WTC11 (cell line): ENCODE measurements at regions not wholly inside any gene's neighbourhood (a gene's known extent, or its start where the extent isn't known, plus 50 kb on each side); places are given as distances from the start of the nearest gene placed in this dataset.
"Not testable (repeated sequence)": the region's sequence is repeated elsewhere in the genome, so short reads cannot be mapped to it uniquely, and the experiment has no call there.

Experiments used
- ATAC-seq: fragments of 200-7000 bp; cut with Tn5 transposase; 2 replicates; pipeline ENCODE4 v1.10.0; 2021; ENCODE audit warnings: mild to moderate bottlenecking, moderate library complexity
- CTCF ChIA-PET: fragments of 300-600 bp; sonication (Branson Sonifier 250); formaldehyde crosslinking; loops from one replicate; lab custom pipeline; 2021; ENCODE audit warnings: antibody characterized with exemption; lab: Charles Lee
- POLR2A ChIA-PET: fragments of 350-600 bp; sonication (Branson Sonifier 250); formaldehyde crosslinking; loops from one replicate; lab custom pipeline; 2021; ENCODE audit warnings: antibody characterized with exemption; lab: Charles Lee
- DNase-seq: peaks from one replicate; pipeline ENCODE4 v3.0.0; 2021; ENCODE audit warnings: low spot score
- H3K27ac Mint-ChIP-seq: 2 replicates; pipeline ENCODE4 v1.8.0; 2021; ENCODE audit warnings: mixed read lengths
- H3K27me3 Mint-ChIP-seq: 2 replicates; pipeline ENCODE4 v1.8.0; 2021; ENCODE audit warnings: low read depth, mild to moderate bottlenecking, moderate library complexity, mixed read lengths
- H3K36me3 Mint-ChIP-seq: 2 replicates; pipeline ENCODE4 v1.8.0; 2021; ENCODE audit warnings: mixed read lengths
- H3K4me1 Mint-ChIP-seq: 2 replicates; pipeline ENCODE4 v1.8.0; 2022; ENCODE audit warnings: mixed read lengths
- H3K4me3 Mint-ChIP-seq: 2 replicates; pipeline ENCODE4 v1.8.0; 2021; ENCODE audit warnings: mild to moderate bottlenecking, moderate library complexity, mixed read lengths
- H3K9me3 Mint-ChIP-seq: 2 replicates; pipeline ENCODE4 v1.8.0; 2021; ENCODE audit warnings: mixed read lengths
- ATF1 ChIP-seq: sonication (generic); formaldehyde crosslinking; IDR thresholded peaks from 2 replicates; pipeline ENCODE4 v1.8.1; 2023; ENCODE audit warnings: mild to moderate bottlenecking, moderate library complexity, missing genetic modification reagents
- CBFB ChIP-seq: sonication (generic); formaldehyde crosslinking; IDR thresholded peaks from 2 replicates; pipeline ENCODE4 v1.8.1; 2022; ENCODE audit warnings: mild to moderate bottlenecking, low read depth, missing genetic modification reagents
- ESRRA ChIP-seq: sonication (generic); formaldehyde crosslinking; IDR thresholded peaks from 2 replicates; pipeline ENCODE4 v1.8.1; 2022; ENCODE audit warnings: mild to moderate bottlenecking, missing genetic modification reagents, borderline replicate concordance
- GTF2I ChIP-seq: fragments of 250-450 bp; sonication (Bioruptor Pico); conservative IDR thresholded peaks from 2 replicates; pipeline ENCODE4 v1.4.0; 2021; ENCODE audit warnings: mild to moderate bottlenecking
- HMGA2 ChIP-seq: fragments of 250-450 bp; sonication (Bioruptor Pico); IDR thresholded peaks from 2 replicates; pipeline ENCODE4 v1.4.0; 2021; ENCODE audit warnings: mild to moderate bottlenecking, moderate library complexity
- IRF2 ChIP-seq: sonication (generic); formaldehyde crosslinking; IDR thresholded peaks from 2 replicates; pipeline ENCODE4 v1.8.0; 2022; ENCODE audit warnings: low read depth, missing genetic modification reagents, borderline replicate concordance
- JAZF1 ChIP-seq: fragments of 250-450 bp; sonication (Bioruptor Pico); IDR thresholded peaks from 2 replicates; pipeline ENCODE4 v1.9.0; 2021; ENCODE audit warnings: moderate library complexity, mild to moderate bottlenecking, inconsistent platforms
- KAT7 ChIP-seq: sonication (generic); formaldehyde crosslinking; IDR thresholded peaks from 2 replicates; pipeline ENCODE4 v1.8.1; 2023; ENCODE audit warnings: missing genetic modification reagents, mild to moderate bottlenecking, borderline replicate concordance
- MXD4 ChIP-seq: fragments of 250-450 bp; sonication (Bioruptor Pico); IDR thresholded peaks from 2 replicates; pipeline ENCODE4 v1.8.0; 2021; ENCODE audit warnings: mild to moderate bottlenecking, moderate library complexity, borderline replicate concordance
- NFE2L1 ChIP-seq: sonication (generic); formaldehyde crosslinking; IDR thresholded peaks from 2 replicates; pipeline ENCODE4 v1.8.1; 2023; ENCODE audit warnings: missing genetic modification reagents
- SMAD3 ChIP-seq: sonication (generic); formaldehyde crosslinking; IDR thresholded peaks from 2 replicates; pipeline ENCODE4 v1.8.0; 2022; ENCODE audit warnings: missing genetic modification reagents, mild to moderate bottlenecking, borderline replicate concordance
- ZNF232 ChIP-seq: sonication (generic); formaldehyde crosslinking; IDR thresholded peaks from 2 replicates; pipeline ENCODE4 v1.8.0; 2022; ENCODE audit warnings: mild to moderate bottlenecking, missing genetic modification reagents
- ZNF671 ChIP-seq: fragments of 250-450 bp; sonication (Bioruptor Pico); IDR thresholded peaks from 2 replicates; pipeline ENCODE4 v1.8.0; 2021; ENCODE audit warnings: mild to moderate bottlenecking
- TF ChIP-seq, protein P1 (sequence below): sonication (generic); formaldehyde crosslinking; IDR thresholded peaks from 2 replicates; pipeline ENCODE4 v1.8.1; 2022; ENCODE audit warnings: missing genetic modification reagents, borderline replicate concordance
- TF ChIP-seq, protein P2 (sequence below): fragments of 250-450 bp; sonication (Bioruptor Pico); IDR thresholded peaks from 2 replicates; pipeline ENCODE4 v1.9.0; 2021; ENCODE audit warnings: mild to moderate bottlenecking, borderline replicate concordance
- TF ChIP-seq, protein P3 (sequence below): fragments of 250-450 bp; sonication (Bioruptor Pico); IDR thresholded peaks from 2 replicates; pipeline ENCODE4 v1.9.0; 2021; ENCODE audit warnings: mild to moderate bottlenecking
- TF ChIP-seq, protein P4 (sequence below): sonication (generic); formaldehyde crosslinking; IDR thresholded peaks from 2 replicates; pipeline ENCODE4 v1.8.0; 2023; ENCODE audit warnings: missing genetic modification reagents
- TF ChIP-seq, protein P5 (sequence below): sonication (generic); formaldehyde crosslinking; IDR thresholded peaks from 2 replicates; pipeline ENCODE4 v1.8.0; 2022; ENCODE audit warnings: mild to moderate bottlenecking, missing genetic modification reagents
- TF ChIP-seq, protein P6 (sequence below): sonication (generic); formaldehyde crosslinking; IDR thresholded peaks from 2 replicates; pipeline ENCODE4 v1.8.0; 2022; ENCODE audit warnings: missing genetic modification reagents
- TF ChIP-seq, protein P7 (sequence below): sonication (generic); formaldehyde crosslinking; IDR thresholded peaks from 2 replicates; pipeline ENCODE4 v1.8.0; 2023; ENCODE audit warnings: mild to moderate bottlenecking, missing genetic modification reagents

DNA sequence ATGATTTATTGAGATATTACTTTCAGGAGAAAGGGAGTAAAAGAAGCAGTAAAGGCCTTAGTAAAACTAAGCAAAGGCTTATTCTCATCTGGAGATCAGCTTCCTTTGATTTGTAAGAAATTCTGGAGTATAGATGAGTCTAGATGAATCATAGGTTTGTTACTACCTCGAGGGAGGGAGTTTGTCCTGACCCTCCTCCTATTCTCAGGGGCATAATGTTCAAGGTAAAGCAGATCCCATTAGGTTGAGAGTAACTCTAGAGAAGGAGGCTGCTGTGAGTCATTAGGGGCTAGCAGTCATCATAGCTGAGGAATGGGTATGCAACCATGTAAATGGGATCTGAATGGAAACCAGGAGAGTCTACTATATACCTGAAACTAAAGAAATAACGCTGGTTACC lies 155.5 kb upstream of the MOCS2 start (continued):
- TF ChIP-seq, protein P1, sequence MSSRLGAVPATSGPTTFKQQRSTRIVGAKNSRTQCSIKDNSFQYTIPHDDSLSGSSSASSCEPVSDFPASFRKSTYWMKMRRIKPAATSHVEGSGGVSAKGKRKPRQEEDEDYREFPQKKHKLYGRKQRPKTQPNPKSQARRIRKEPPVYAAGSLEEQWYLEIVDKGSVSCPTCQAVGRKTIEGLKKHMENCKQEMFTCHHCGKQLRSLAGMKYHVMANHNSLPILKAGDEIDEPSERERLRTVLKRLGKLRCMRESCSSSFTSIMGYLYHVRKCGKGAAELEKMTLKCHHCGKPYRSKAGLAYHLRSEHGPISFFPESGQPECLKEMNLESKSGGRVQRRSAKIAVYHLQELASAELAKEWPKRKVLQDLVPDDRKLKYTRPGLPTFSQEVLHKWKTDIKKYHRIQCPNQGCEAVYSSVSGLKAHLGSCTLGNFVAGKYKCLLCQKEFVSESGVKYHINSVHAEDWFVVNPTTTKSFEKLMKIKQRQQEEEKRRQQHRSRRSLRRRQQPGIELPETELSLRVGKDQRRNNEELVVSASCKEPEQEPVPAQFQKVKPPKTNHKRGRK (CRISPR knock-in tag) = no peak
- TF ChIP-seq ZNF232 (CRISPR knock-in tag) = no peak
- TF ChIP-seq, protein P2, sequence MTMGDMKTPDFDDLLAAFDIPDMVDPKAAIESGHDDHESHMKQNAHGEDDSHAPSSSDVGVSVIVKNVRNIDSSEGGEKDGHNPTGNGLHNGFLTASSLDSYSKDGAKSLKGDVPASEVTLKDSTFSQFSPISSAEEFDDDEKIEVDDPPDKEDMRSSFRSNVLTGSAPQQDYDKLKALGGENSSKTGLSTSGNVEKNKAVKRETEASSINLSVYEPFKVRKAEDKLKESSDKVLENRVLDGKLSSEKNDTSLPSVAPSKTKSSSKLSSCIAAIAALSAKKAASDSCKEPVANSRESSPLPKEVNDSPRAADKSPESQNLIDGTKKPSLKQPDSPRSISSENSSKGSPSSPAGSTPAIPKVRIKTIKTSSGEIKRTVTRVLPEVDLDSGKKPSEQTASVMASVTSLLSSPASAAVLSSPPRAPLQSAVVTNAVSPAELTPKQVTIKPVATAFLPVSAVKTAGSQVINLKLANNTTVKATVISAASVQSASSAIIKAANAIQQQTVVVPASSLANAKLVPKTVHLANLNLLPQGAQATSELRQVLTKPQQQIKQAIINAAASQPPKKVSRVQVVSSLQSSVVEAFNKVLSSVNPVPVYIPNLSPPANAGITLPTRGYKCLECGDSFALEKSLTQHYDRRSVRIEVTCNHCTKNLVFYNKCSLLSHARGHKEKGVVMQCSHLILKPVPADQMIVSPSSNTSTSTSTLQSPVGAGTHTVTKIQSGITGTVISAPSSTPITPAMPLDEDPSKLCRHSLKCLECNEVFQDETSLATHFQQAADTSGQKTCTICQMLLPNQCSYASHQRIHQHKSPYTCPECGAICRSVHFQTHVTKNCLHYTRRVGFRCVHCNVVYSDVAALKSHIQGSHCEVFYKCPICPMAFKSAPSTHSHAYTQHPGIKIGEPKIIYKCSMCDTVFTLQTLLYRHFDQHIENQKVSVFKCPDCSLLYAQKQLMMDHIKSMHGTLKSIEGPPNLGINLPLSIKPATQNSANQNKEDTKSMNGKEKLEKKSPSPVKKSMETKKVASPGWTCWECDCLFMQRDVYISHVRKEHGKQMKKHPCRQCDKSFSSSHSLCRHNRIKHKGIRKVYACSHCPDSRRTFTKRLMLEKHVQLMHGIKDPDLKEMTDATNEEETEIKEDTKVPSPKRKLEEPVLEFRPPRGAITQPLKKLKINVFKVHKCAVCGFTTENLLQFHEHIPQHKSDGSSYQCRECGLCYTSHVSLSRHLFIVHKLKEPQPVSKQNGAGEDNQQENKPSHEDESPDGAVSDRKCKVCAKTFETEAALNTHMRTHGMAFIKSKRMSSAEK (CRISPR knock-in tag) = no peak
- no peak for TF ChIP-seq ATF1 (CRISPR knock-in tag)
- TF ChIP-seq, protein P3, sequence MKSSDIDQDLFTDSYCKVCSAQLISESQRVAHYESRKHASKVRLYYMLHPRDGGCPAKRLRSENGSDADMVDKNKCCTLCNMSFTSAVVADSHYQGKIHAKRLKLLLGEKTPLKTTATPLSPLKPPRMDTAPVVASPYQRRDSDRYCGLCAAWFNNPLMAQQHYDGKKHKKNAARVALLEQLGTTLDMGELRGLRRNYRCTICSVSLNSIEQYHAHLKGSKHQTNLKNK (CRISPR knock-in tag) = no peak
- TF ChIP-seq, all 79 proteins: peak for 0

DNA sequence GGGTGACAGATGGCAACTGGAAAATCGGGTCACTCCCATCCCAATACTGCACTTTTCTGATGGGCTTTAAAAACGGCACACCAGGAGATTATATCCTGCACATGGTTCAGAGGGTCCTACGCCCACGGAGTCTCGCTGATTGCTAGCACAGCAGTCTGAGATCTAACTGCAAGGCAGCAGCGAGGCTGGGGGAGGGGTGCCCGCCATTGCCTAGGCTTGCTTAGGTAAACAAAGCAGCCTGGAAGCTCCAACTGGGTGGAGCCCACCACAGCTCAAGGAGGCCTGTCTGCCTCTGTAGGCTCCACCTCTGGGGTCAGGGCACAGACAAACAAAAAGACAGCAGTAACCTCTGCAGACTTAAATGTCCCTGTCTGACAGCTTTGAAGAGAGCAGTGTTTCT lies 158.7 kb upstream of the MOCS2 start:
- H3K27ac Mint-ChIP-seq, H3K27me3 Mint-ChIP-seq, POLR2A ChIA-PET, H3K4me1 Mint-ChIP-seq, CTCF ChIA-PET, H3K4me3 Mint-ChIP-seq, ATAC-seq, DNase-seq: not testable (repeated sequence)
- Mint-ChIP-seq H3K36me3 (peaks cover 23% of the 10 kb centered on the region), H3K9me3 (peaks cover 43% of the 10 kb centered on the region)

DNA sequence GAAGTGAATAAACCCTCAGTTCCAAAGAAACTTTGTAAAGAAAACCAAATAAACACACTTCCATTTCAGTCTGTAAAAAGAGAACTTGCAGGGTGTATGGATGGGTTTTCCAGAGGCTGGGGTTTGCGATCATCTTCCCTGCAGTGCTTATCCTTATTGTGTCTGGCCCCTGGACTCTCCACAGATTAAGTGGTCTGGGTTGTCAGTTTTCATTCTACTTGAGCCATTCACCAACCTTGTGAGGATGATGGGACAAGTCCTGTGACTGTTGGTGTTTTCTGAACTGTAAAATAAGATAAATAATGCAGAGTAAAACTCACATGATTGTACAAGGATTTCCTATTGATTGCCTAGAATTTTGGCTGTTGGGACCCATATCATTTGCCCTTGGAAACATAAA lies 166.1 kb upstream of the MOCS2 start:
- Mint-ChIP-seq H3K27ac (no peak overlapping the region), H3K4me3 (no peak overlapping the region), H3K9me3 (peaks cover 8% of the 10 kb centered on the region), H3K27me3 (no peaks in the 10 kb centered on the region), H3K4me1 (peaks cover 4% of the 10 kb centered on the region), H3K36me3 (no peaks in the 10 kb centered on the region)
- ChIA-PET CTCF (no interaction called here), POLR2A (no interaction called here)
- no peak for DNase-seq
- ATAC-seq = no peak
- TF ChIP-seq SMAD3 (CRISPR knock-in tag) (no peak), IRF2 (CRISPR knock-in tag) (no peak), JAZF1 (CRISPR knock-in tag) (no peak), MXD4 (CRISPR knock-in tag) (no peak), ESRRA (CRISPR knock-in tag) (no peak), NFE2L1 (CRISPR knock-in tag) (no peak), KAT7 (CRISPR knock-in tag) (no peak), ATF1 (CRISPR knock-in tag) (no peak), CBFB (CRISPR knock-in tag) (no peak), GTF2I (CRISPR knock-in tag) (no peak), ZNF671 (CRISPR knock-in tag) (no peak), HMGA2 (CRISPR knock-in tag) (no peak)
- TF ChIP-seq, protein P4, sequence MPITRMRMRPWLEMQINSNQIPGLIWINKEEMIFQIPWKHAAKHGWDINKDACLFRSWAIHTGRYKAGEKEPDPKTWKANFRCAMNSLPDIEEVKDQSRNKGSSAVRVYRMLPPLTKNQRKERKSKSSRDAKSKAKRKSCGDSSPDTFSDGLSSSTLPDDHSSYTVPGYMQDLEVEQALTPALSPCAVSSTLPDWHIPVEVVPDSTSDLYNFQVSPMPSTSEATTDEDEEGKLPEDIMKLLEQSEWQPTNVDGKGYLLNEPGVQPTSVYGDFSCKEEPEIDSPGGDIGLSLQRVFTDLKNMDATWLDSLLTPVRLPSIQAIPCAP (CRISPR knock-in tag) = no peak
- TF ChIP-seq, protein P5, sequence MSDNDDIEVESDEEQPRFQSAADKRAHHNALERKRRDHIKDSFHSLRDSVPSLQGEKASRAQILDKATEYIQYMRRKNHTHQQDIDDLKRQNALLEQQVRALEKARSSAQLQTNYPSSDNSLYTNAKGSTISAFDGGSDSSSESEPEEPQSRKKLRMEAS (CRISPR knock-in tag) = no peak
- TF ChIP-seq, protein P6, sequence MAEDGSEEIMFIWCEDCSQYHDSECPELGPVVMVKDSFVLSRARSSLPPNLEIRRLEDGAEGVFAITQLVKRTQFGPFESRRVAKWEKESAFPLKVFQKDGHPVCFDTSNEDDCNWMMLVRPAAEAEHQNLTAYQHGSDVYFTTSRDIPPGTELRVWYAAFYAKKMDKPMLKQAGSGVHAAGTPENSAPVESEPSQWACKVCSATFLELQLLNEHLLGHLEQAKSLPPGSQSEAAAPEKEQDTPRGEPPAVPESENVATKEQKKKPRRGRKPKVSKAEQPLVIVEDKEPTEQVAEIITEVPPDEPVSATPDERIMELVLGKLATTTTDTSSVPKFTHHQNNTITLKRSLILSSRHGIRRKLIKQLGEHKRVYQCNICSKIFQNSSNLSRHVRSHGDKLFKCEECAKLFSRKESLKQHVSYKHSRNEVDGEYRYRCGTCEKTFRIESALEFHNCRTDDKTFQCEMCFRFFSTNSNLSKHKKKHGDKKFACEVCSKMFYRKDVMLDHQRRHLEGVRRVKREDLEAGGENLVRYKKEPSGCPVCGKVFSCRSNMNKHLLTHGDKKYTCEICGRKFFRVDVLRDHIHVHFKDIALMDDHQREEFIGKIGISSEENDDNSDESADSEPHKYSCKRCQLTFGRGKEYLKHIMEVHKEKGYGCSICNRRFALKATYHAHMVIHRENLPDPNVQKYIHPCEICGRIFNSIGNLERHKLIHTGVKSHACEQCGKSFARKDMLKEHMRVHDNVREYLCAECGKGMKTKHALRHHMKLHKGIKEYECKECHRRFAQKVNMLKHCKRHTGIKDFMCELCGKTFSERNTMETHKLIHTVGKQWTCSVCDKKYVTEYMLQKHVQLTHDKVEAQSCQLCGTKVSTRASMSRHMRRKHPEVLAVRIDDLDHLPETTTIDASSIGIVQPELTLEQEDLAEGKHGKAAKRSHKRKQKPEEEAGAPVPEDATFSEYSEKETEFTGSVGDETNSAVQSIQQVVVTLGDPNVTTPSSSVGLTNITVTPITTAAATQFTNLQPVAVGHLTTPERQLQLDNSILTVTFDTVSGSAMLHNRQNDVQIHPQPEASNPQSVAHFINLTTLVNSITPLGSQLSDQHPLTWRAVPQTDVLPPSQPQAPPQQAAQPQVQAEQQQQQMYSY (CRISPR knock-in tag) = no peak
- TF ChIP-seq, protein P7, sequence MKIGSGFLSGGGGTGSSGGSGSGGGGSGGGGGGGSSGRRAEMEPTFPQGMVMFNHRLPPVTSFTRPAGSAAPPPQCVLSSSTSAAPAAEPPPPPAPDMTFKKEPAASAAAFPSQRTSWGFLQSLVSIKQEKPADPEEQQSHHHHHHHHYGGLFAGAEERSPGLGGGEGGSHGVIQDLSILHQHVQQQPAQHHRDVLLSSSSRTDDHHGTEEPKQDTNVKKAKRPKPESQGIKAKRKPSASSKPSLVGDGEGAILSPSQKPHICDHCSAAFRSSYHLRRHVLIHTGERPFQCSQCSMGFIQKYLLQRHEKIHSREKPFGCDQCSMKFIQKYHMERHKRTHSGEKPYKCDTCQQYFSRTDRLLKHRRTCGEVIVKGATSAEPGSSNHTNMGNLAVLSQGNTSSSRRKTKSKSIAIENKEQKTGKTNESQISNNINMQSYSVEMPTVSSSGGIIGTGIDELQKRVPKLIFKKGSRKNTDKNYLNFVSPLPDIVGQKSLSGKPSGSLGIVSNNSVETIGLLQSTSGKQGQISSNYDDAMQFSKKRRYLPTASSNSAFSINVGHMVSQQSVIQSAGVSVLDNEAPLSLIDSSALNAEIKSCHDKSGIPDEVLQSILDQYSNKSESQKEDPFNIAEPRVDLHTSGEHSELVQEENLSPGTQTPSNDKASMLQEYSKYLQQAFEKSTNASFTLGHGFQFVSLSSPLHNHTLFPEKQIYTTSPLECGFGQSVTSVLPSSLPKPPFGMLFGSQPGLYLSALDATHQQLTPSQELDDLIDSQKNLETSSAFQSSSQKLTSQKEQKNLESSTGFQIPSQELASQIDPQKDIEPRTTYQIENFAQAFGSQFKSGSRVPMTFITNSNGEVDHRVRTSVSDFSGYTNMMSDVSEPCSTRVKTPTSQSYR (CRISPR knock-in tag) = no peak
